ENCODE measurements at regions not wholly inside any gene's neighbourhood (a gene's known extent, or its start where the extent isn't known, plus 50 kb on each side); places are given as distances from the start of the nearest gene placed in this dataset.

DNA sequence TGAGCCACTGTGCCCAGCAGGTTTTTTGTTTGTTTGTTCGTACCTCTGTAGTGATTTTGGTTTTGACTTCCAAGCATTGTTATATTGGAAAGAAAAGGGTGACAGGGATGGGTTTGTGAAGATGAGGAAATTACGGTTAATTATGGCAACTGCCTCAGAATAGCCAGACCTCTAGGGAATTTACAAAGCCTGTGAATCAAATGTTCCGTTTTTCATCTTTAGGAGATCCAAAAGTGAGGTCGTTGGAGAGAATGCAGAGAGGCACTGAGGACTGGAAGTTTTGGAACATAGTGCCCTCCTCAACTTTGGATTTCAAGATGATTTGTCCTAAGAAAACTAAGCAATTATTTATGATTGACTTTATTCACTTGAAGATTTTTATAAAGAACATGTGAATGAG lies 54.5 kb upstream of the EVL start:
- TF ChIP-seq, protein P1, sequence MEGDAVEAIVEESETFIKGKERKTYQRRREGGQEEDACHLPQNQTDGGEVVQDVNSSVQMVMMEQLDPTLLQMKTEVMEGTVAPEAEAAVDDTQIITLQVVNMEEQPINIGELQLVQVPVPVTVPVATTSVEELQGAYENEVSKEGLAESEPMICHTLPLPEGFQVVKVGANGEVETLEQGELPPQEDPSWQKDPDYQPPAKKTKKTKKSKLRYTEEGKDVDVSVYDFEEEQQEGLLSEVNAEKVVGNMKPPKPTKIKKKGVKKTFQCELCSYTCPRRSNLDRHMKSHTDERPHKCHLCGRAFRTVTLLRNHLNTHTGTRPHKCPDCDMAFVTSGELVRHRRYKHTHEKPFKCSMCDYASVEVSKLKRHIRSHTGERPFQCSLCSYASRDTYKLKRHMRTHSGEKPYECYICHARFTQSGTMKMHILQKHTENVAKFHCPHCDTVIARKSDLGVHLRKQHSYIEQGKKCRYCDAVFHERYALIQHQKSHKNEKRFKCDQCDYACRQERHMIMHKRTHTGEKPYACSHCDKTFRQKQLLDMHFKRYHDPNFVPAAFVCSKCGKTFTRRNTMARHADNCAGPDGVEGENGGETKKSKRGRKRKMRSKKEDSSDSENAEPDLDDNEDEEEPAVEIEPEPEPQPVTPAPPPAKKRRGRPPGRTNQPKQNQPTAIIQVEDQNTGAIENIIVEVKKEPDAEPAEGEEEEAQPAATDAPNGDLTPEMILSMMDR (conservative IDR thresholded peaks at IDR 0.05): no peak
- DNase-seq (ENCODE audit: low read depth, low spot score): no peak
- Mint-ChIP-seq H3K9me3 (no peaks in the 10 kb centered on the region), H3K36me3 (ENCODE audit: low read depth) (peaks cover 30% of the 10 kb centered on the region), H3K27ac (ENCODE audit: unreplicated experiment) (no peak overlapping the region), H3K4me1 (peaks cover 11% of the 10 kb centered on the region), H3K4me3 (no peak overlapping the region), H3K27me3 (ENCODE audit: low read depth) (no peaks in the 10 kb centered on the region)

DNA sequence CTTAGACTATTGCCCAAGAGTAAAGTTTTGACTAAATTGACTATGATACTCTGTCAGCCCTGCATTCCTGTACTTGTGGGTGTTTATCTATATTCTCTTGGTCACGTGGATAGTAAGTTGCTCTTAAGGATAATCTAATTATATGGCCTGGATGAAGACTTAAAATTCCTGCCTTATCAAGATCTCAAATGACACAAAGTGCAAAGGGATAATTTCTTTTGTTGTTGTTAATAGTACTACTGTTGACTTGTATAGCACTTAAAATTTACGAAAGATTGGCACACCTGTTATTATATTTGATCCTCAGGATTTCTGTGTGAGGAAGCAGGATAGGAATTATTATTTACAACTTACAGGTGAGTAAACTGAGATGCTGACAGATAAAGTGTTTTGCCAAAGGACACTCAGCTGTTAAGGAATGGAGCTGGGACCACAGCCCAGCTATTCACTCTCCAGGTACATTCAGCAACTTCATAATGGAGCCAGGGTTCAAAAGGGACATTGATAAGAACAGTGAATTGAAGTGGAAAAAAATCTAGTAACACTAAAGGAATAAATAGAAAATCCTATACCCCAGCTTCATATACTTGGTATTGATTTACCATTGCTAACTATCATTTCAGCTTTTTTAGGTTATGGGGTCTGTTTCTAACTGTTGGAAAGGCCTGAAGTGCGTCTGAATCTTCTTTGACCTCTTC lies 53.4 kb upstream of the EVL start:
- Mint-ChIP-seq H3K4me1 (peaks cover 11% of the 10 kb centered on the region), H3K27ac (ENCODE audit: unreplicated experiment) (no peak overlapping the region), H3K27me3 (ENCODE audit: low read depth) (no peaks in the 10 kb centered on the region), H3K36me3 (ENCODE audit: low read depth) (peaks cover 28% of the 10 kb centered on the region), H3K4me3 (no peak overlapping the region), H3K9me3 (no peaks in the 10 kb centered on the region)
- DNase-seq (ENCODE audit: low read depth, low spot score): no peak
- TF ChIP-seq, protein P1 (conservative IDR thresholded peaks at IDR 0.05): no peak

DNA sequence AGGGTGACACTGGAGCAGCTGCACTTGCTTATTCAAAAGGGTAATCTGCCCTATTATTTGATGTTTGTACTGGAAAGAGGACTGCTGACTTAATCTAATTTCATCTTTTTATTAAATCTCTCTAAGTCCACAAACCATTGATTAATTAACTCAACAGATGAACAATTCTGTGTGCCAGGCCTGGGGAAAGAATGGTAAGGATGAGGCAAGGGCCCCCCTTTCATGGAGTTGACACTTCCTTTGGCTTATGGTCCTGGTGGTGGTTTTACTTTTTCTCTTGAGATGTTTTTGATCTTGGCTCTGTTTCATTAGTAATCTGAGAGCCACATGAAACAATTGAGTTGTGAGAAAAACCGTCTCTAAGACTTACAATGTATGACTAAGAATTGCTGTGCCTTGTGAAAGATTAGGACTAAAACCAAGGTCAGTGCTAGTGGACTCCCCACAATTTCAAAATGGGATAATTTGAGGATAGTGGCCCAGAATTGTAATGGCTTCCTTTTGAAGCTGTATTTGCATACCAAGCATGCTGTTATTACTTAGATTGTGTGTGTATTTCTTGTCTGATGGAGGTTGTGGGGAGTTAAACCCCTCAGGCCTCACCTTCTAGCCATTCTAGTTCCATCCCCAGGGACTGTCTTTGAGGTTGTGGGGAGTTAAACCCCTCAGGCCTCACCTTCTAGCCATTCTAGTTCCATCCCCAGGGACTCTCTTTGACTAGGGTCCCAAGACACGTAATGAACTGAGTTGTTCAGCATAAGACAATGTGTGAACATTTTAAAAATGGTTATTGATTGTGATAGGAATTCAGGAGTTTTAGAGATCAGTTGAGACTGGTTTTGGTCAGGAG lies 52.5 kb upstream of the EVL start:
- TF ChIP-seq, protein P1 (conservative IDR thresholded peaks at IDR 0.05): no peak
- H3K27me3 Mint-ChIP-seq (ENCODE audit: low read depth): no peaks in the 10 kb centered on the region
- H3K36me3 Mint-ChIP-seq (ENCODE audit: low read depth): peaks cover 22% of the 10 kb centered on the region
- peaks cover 11% of the 10 kb centered on the region for H3K4me1 Mint-ChIP-seq
- no peak for DNase-seq (ENCODE audit: low read depth, low spot score)
- no peak overlapping the region for H3K4me3 Mint-ChIP-seq
- no peaks in the 10 kb centered on the region for H3K9me3 Mint-ChIP-seq
- H3K27ac Mint-ChIP-seq (ENCODE audit: unreplicated experiment): no peak overlapping the region

DNA sequence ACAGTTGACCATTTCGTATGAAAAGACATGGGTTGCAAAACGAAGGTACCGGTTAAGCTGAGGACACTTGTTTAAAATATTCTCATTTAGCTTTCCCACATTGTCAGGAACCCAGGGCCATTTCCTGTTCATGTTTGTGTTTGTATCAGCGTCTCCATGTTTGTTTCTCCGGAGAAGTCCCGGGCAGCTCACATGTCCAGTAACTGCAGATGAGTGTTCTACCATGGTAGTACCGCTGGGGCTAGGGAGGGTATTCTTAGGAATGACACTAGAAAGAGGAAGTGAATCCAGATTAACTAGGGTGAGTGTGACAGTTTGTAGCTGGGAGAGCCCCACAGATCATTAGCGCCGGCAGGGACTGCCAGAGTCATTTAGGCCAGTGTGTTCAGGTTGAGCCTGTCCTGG lies 50.0 kb upstream of the EVL start:
- no peaks in the 10 kb centered on the region for H3K9me3 Mint-ChIP-seq
- H3K36me3 Mint-ChIP-seq (ENCODE audit: low read depth): peaks cover 16% of the 10 kb centered on the region
- TF ChIP-seq, protein P1 (conservative IDR thresholded peaks at IDR 0.05): no peak
- H3K27ac Mint-ChIP-seq (ENCODE audit: unreplicated experiment): no peak overlapping the region
- no peak overlapping the region for H3K4me3 Mint-ChIP-seq
- H3K27me3 Mint-ChIP-seq (ENCODE audit: low read depth): no peaks in the 10 kb centered on the region
- peaks cover 29% of the 10 kb centered on the region for H3K4me1 Mint-ChIP-seq
- DNase-seq (ENCODE audit: low read depth, low spot score): no peak
